HEK293T (cell line): ENCODE measurements at regions not wholly inside any gene's neighbourhood (a gene's known extent, or its start where the extent isn't known, plus 50 kb on each side); places are given as distances from the start of the nearest gene placed in this dataset.

ENCODE experiments used
- CTCF ChIA-PET: fragments of 350-600 bp; formaldehyde crosslinking; extraction: SDS; loops from one replicate; lab custom pipeline; 2021; ENCODE audit warnings: antibody characterized with exemption, inconsistent platforms; lab: Yijun Ruan, JAX
- POLR2A ChIA-PET: fragments of 350-600 bp; formaldehyde crosslinking; extraction: SDS; loops from one replicate; lab custom pipeline; 2020; ENCODE audit warnings: antibody characterized with exemption, inconsistent platforms; lab: Yijun Ruan, JAX
- DNase-seq: peaks from one replicate; pipeline ENCODE4 v3.0.0; 2012; ENCODE audit warnings: mixed read lengths; ENCODE audit errors: extremely low spot score
- ARNT ChIP-seq: fragments of 450-650 bp; IDR thresholded peaks from 2 replicates; pipeline ENCODE4 v1.6.1; 2017; ENCODE audit warnings: mild to moderate bottlenecking
- BHLHE40 ChIP-seq: fragments of 450-650 bp; IDR thresholded peaks from 2 replicates; pipeline ENCODE4 v1.6.1; 2016; ENCODE audit warnings: mild to moderate bottlenecking, moderate library complexity, borderline replicate concordance
- CTBP1 ChIP-seq: fragments of 450-650 bp; IDR thresholded peaks from 2 replicates; pipeline ENCODE4 v1.6.1; 2016; ENCODE audit warnings: borderline replicate concordance
- ELF4 ChIP-seq: fragments of 450-650 bp; IDR thresholded peaks from 2 replicates; pipeline ENCODE4 v1.6.1; 2017; ENCODE audit warnings: antibody characterized with exemption
- FOXA1 ChIP-seq: fragments of 450-650 bp; IDR thresholded peaks from 2 replicates; pipeline ENCODE4 v1.6.1; 2016; ENCODE audit warnings: mild to moderate bottlenecking
- FOXK2 ChIP-seq: fragments of 450-650 bp; IDR thresholded peaks from 2 replicates; pipeline ENCODE4 v1.6.1; 2016; ENCODE audit warnings: mild to moderate bottlenecking
- FOXM1 ChIP-seq: fragments of 450-650 bp; IDR thresholded peaks from 2 replicates; pipeline ENCODE4 v1.6.1; 2017; ENCODE audit warnings: mild to moderate bottlenecking, borderline replicate concordance
- HDGF ChIP-seq: fragments of 450-650 bp; IDR thresholded peaks from 2 replicates; pipeline ENCODE4 v1.6.1; 2017; ENCODE audit warnings: antibody characterized with exemption, borderline replicate concordance
- L3MBTL2 ChIP-seq: fragments of 450-650 bp; conservative IDR thresholded peaks from 2 replicates; pipeline ENCODE4 v1.6.1; 2016; ENCODE audit warnings: mild to moderate bottlenecking
- LEF1 ChIP-seq: fragments of 450-650 bp; IDR thresholded peaks from 2 replicates; pipeline ENCODE4 v1.6.1; 2017; ENCODE audit warnings: mild to moderate bottlenecking, borderline replicate concordance
- NFRKB ChIP-seq: fragments of 450-650 bp; IDR thresholded peaks from 2 replicates; pipeline ENCODE4 v1.6.1; 2016; ENCODE audit warnings: mild to moderate bottlenecking, moderate library complexity
- SP1 ChIP-seq: fragments of 450-650 bp; IDR thresholded peaks from 2 replicates; pipeline ENCODE4 v1.6.1; 2017
- SUZ12 ChIP-seq: fragments of 450-650 bp; IDR thresholded peaks from 2 replicates; pipeline ENCODE4 v1.6.1; 2016; ENCODE audit warnings: mild to moderate bottlenecking
- TARDBP ChIP-seq: fragments of 450-650 bp; IDR thresholded peaks from 2 replicates; pipeline ENCODE4 v1.6.1; 2016
- ZNF384 ChIP-seq: fragments of 450-650 bp; IDR thresholded peaks from 2 replicates; pipeline ENCODE4 v1.6.1; 2016
- TF ChIP-seq, protein P1 (sequence below): fragments of 450-650 bp; IDR thresholded peaks from 2 replicates; pipeline ENCODE4 v1.6.1; 2016

- DNase-seq = no peak
- POLR2A ChIA-PET = interaction anchor here (0.6 kb wide), 1 partner anchor 31 kb away, joined by 3 read pairs; no protein-coding TSS in a partner anchor
- CTCF ChIA-PET = no interaction called here
- TF ChIP-seq HDGF (no peak), SUZ12 (no peak)
Measured at GRCh38 chr1:229803626-229804217, 177.7 kb downstream of the URB2 start.

DNA sequence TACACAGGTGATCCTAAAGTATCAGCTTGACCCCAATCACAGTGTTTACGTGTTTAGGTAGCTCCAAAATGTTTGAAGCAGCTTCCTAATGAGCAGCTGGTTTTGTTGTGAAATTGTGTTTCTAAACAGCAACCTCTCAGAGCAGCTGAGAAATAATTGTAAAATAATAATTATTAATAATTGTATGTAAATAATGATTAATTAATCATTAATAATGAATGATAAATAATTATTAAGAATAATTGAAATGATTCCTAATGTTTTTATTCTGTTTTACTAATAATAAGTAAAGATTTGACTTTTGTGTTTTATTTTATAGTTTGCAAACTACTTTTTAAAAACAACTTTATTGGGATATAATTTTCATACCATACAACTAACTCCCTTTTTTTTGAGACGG lies 182.2 kb downstream of the URB2 start:
- DNase-seq = no peak
- TF ChIP-seq ELF4 = no peak
- POLR2A ChIA-PET = no interaction called here
- CTCF ChIA-PET = no interaction called here

DNA sequence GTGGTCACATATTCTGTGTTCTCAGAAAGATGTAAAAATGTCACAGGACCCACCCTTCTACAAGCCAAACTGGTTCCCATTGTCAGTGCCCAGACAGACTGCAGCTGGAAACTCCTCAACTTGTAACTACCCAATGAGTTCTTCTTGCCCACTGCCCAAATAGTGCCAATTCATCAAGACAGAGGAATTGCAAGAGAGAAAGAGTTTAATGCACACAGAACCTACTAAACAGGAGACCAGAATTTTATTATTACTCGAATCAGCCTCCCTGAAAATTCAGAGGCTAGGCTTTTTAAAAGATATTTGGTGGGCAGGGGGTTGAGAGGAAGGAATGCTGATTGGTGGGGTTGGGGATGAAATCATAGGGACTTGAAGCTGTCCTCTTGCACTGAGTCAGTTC lies 184.1 kb downstream of the URB2 start:
- ChIA-PET CTCF (no interaction called here), POLR2A (no interaction called here)
- TF ChIP-seq BHLHE40 (no peak), NFRKB (no peak), FOXA1 (no peak), FOXM1 (no peak), SUZ12 (no peak), TARDBP (no peak), ARNT (no peak), LEF1 (no peak), L3MBTL2 (no peak), CTBP1 (no peak), HDGF (no peak), FOXK2 (no peak), ELF4 (no peak), SP1 (no peak), ZNF384 (no peak)
- TF ChIP-seq, protein P1, sequence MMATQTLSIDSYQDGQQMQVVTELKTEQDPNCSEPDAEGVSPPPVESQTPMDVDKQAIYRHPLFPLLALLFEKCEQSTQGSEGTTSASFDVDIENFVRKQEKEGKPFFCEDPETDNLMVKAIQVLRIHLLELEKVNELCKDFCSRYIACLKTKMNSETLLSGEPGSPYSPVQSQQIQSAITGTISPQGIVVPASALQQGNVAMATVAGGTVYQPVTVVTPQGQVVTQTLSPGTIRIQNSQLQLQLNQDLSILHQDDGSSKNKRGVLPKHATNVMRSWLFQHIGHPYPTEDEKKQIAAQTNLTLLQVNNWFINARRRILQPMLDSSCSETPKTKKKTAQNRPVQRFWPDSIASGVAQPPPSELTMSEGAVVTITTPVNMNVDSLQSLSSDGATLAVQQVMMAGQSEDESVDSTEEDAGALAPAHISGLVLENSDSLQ = no peak
- DNase-seq = no peak

DNA sequence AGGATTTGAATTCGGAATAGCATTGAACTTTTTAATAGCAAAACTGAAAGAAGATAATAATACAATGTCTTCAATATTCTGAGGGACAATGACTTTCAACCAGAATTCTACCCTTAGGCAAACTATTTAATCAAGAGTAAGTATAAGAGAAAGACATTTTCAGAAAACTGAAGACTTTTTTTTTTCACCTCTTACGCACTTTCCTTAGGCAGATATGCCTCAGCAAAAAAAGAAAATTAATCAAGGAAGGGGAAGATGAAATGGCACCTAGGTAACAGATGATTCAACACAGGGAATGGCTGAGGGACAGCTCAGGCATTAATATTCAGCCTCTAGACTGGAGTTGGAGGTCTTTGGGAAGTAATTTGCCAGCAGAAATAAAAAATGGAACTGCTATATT lies 184.9 kb downstream of the URB2 start:
- no peak for DNase-seq
- no peak for TF ChIP-seq FOXM1
- no peak for TF ChIP-seq NFRKB
- no peak for TF ChIP-seq SP1
- no peak for TF ChIP-seq ARNT
- no peak for TF ChIP-seq CTBP1
- TF ChIP-seq ZNF384 = no peak
- TF ChIP-seq HDGF = no peak
- TF ChIP-seq TARDBP = no peak
- TF ChIP-seq, protein P1 = no peak
- TF ChIP-seq FOXK2 = no peak
- TF ChIP-seq ELF4 = no peak
- TF ChIP-seq SUZ12 = no peak
- no peak for TF ChIP-seq BHLHE40
- TF ChIP-seq LEF1 = no peak
- TF ChIP-seq FOXA1 = no peak
- no peak for TF ChIP-seq L3MBTL2
- CTCF ChIA-PET = no interaction called here
- POLR2A ChIA-PET = no interaction called here

GRCh38 chr1:229812148-229812547 lies 186.1 kb downstream of the URB2 start:
- POLR2A ChIA-PET = no interaction called here
- no peak for DNase-seq
- no peak for TF ChIP-seq SUZ12
- TF ChIP-seq L3MBTL2 = no peak
- no peak for TF ChIP-seq ELF4
- TF ChIP-seq ZNF384 = no peak
- no peak for TF ChIP-seq HDGF
- no peak for TF ChIP-seq FOXM1
- no peak for TF ChIP-seq CTBP1
- TF ChIP-seq SP1 = no peak
- TF ChIP-seq ARNT = no peak
- TF ChIP-seq, protein P1 = no peak
- TF ChIP-seq BHLHE40 = no peak
- CTCF ChIA-PET = no interaction called here

DNA sequence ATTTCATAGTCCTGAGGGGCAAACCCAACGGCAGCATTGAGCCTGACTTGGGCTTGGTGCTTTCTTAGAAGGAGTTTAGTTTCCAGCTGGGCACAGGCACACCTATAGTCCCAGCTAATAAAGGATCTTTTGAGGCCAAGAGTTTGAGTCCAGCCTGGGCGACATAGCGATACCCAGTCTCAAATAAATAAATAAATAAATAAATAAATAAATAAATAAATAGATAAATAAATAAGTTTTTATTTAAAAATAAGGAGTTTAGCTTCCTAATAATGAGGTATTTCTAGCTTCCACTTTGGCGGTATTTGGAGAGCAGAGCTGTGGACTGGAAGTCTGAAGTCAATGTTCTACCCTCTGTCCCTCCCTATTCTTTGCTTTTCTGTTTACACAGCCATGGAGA lies 186.6 kb downstream of the URB2 start:
- TF ChIP-seq TARDBP = no peak
- no peak for TF ChIP-seq ARNT
- TF ChIP-seq, protein P1 = no peak
- no peak for TF ChIP-seq L3MBTL2
- no peak for TF ChIP-seq HDGF
- TF ChIP-seq LEF1 = no peak
- no peak for TF ChIP-seq BHLHE40
- TF ChIP-seq SUZ12 = no peak
- POLR2A ChIA-PET = no interaction called here
- CTCF ChIA-PET = no interaction called here
- DNase-seq = no peak
